ENCODE measurements at regions not wholly inside any gene's neighbourhood (a gene's known extent, or its start where the extent isn't known, plus 50 kb on each side); places are given as distances from the start of the nearest gene placed in this dataset.

GRCh38 chr16:52618753-52619497 lies 72.0 kb upstream of the TOX3 start:
- ChIA-PET POLR2A (no interaction called here), CTCF (no interaction called here)
- H3K4me3 ChIP-seq (ENCODE audit: low read depth, low read length), result no peak overlapping the region
- no peaks in the 10 kb centered on the region for H3K9me3 ChIP-seq (ENCODE audit: control insufficient read depth, insufficient read depth, low read depth, low read length)
- no peak overlapping the region for H3K27ac ChIP-seq (ENCODE audit: extremely low read depth, low read depth, low read length)
- H3K36me3 ChIP-seq (ENCODE audit: control insufficient read depth in 2 of 2, insufficient read depth in 1 of 2, low read length in 2 of 2), result no peaks in the 10 kb centered on the region
- TF ChIP-seq ZNF24 (tag by site-specific recombination; IDR thresholded peaks at IDR 0.05) (no peak), ZNF19 (tag by site-specific recombination; IDR thresholded peaks at IDR 0.05; ENCODE audit: low read depth) (no peak), ZNF513 (tag by site-specific recombination; IDR thresholded peaks at IDR 0.05) (no peak), ZNF214 (tag by site-specific recombination; IDR thresholded peaks at IDR 0.05; ENCODE audit: borderline replicate concordance) (no peak), SETDB1 (IDR thresholded peaks at IDR 0.05; ENCODE audit: insufficient read length, low read length) (no peak), IKZF3 (tag by site-specific recombination; IDR thresholded peaks at IDR 0.05) (no peak), ZNF2 (tag by site-specific recombination; IDR thresholded peaks at IDR 0.05) (no peak), ZNF416 (tag by site-specific recombination; IDR thresholded peaks at IDR 0.05) (no peak)
- H3K4me1 ChIP-seq (ENCODE audit: control insufficient read depth, insufficient read depth, low read length), result no peaks in the 10 kb centered on the region

- TF ChIP-seq ZBTB7A (tag by site-specific recombination; IDR thresholded peaks at IDR 0.05; ENCODE audit: low read depth), result no peak
- TF ChIP-seq BCL11B (tag by site-specific recombination; IDR thresholded peaks at IDR 0.05; ENCODE audit: low read depth), result no peak
- TF ChIP-seq TCF7L2 (IDR thresholded peaks at IDR 0.05; ENCODE audit: borderline replicate concordance, low read depth, low read length), result no peak
- TF ChIP-seq ZNF529 (tag by site-specific recombination; IDR thresholded peaks at IDR 0.05; ENCODE audit: insufficient replicate concordance), result no peak
- TF ChIP-seq ZNF140 (tag by site-specific recombination; IDR thresholded peaks at IDR 0.05), result no peak
- TF ChIP-seq ZNF785 (tag by site-specific recombination; IDR thresholded peaks at IDR 0.05), result no peak
- no peak for TF ChIP-seq ZNF366 (tag by site-specific recombination; conservative IDR thresholded peaks at IDR 0.05)
- TF ChIP-seq ZNF664 (tag by site-specific recombination; IDR thresholded peaks at IDR 0.05), result no peak
- no peak for TF ChIP-seq SP3 (tag by site-specific recombination; IDR thresholded peaks at IDR 0.05)
- TF ChIP-seq OSR2 (tag by site-specific recombination; IDR thresholded peaks at IDR 0.05), result no peak
- no peak for TF ChIP-seq SALL2 (tag by site-specific recombination; IDR thresholded peaks at IDR 0.05; ENCODE audit: borderline replicate concordance)
- TF ChIP-seq ZNF621 (tag by site-specific recombination; IDR thresholded peaks at IDR 0.05), result no peak
- TF ChIP-seq ZBTB6 (tag by site-specific recombination; IDR thresholded peaks at IDR 0.05), result no peak
- Histone ChIP-seq H3K4me3 (ENCODE audit: low read depth, low read length) (no peak overlapping the region), H3K27ac (ENCODE audit: extremely low read depth, low read depth, low read length) (no peak overlapping the region), H3K9me3 (ENCODE audit: control insufficient read depth, insufficient read depth, low read depth, low read length) (no peaks in the 10 kb centered on the region), H3K36me3 (ENCODE audit: control insufficient read depth in 2 of 2, insufficient read depth in 1 of 2, low read length in 2 of 2) (no peaks in the 10 kb centered on the region), H3K4me1 (ENCODE audit: control insufficient read depth, insufficient read depth, low read length) (no peaks in the 10 kb centered on the region)
- ChIA-PET POLR2A (no interaction called here), CTCF (no interaction called here)
Observed at GRCh38 chr16:52617591-52617990, 70.6 kb upstream of the TOX3 start.

- ChIA-PET POLR2A (no interaction called here), CTCF (no interaction called here)
- no peak overlapping the region for H3K4me3 ChIP-seq (ENCODE audit: low read depth, low read length)
- TF ChIP-seq ZNF449 (tag by site-specific recombination; IDR thresholded peaks at IDR 0.05) (no peak), GFI1B (tag by site-specific recombination; IDR thresholded peaks at IDR 0.05) (no peak), ZNF488 (tag by site-specific recombination; IDR thresholded peaks at IDR 0.05) (no peak), ZEB2 (tag by site-specific recombination; IDR thresholded peaks at IDR 0.05) (no peak)
- no peaks in the 10 kb centered on the region for H3K9me3 ChIP-seq (ENCODE audit: control insufficient read depth, insufficient read depth, low read depth, low read length)
- no peaks in the 10 kb centered on the region for H3K36me3 ChIP-seq (ENCODE audit: control insufficient read depth in 2 of 2, insufficient read depth in 1 of 2, low read length in 2 of 2)
- no peak overlapping the region for H3K27ac ChIP-seq (ENCODE audit: extremely low read depth, low read depth, low read length)
- no peaks in the 10 kb centered on the region for H3K4me1 ChIP-seq (ENCODE audit: control insufficient read depth, insufficient read depth, low read length)
Observed at GRCh38 chr16:52613508-52613907, 66.6 kb upstream of the TOX3 start.

Data from HEK293 (cell line).